CD8-positive, alpha-beta memory T cell (primary cell): ENCODE measurements at regions not wholly inside any gene's neighbourhood (a gene's known extent, or its start where the extent isn't known, plus 50 kb on each side); places are given as distances from the start of the nearest gene placed in this dataset.

Experiments
- CTCF ChIA-PET: fragments of 350-600 bp; sonication (Branson Sonifier 250); formaldehyde crosslinking; loops from one replicate; lab custom pipeline; 2021; ENCODE audit warnings: antibody characterized with exemption; lab: Charles Lee
- POLR2A ChIA-PET: fragments of 350-600 bp; sonication (Branson Sonifier 250); formaldehyde crosslinking; loops from one replicate; lab custom pipeline; 2021; ENCODE audit warnings: antibody characterized with exemption; lab: Charles Lee
- DNase-seq, 5 donors: peaks; one replicate each; pipeline versions ENCODE4 v3.0.0 to v3.0.0-alpha.2; 2020 to 2022; ENCODE audit warnings: mixed read lengths in 1 of 5
- H3K27ac ChIP-seq: one replicate; pipeline ENCODE4 v1.7.0; 2013; ENCODE audit warnings: low read depth, mild to moderate bottlenecking, low read length, moderate library complexity
- H3K27me3 ChIP-seq: 2 replicates; pipeline ENCODE4 v1.7.0; 2013; ENCODE audit warnings: low read length, mild to moderate bottlenecking; ENCODE audit not compliant: insufficient read depth, poor library complexity, severe bottlenecking
- H3K36me3 ChIP-seq: 2 replicates; pipeline ENCODE4 v1.7.0; 2013; ENCODE audit warnings: mild to moderate bottlenecking, low read length, moderate library complexity; ENCODE audit not compliant: insufficient read depth
- H3K4me1 ChIP-seq: 2 replicates; pipeline ENCODE4 v1.7.0; 2013; ENCODE audit warnings: mild to moderate bottlenecking, low read length, moderate library complexity; ENCODE audit not compliant: insufficient read depth
- H3K4me3 ChIP-seq: 2 replicates; pipeline ENCODE4 v1.7.0; 2013; ENCODE audit warnings: mild to moderate bottlenecking, low read length
- H3K9me3 ChIP-seq: 2 replicates; pipeline ENCODE4 v1.7.0; 2013; ENCODE audit warnings: mild to moderate bottlenecking, low read length
- H3K27ac Mint-ChIP-seq, 8 donors: one replicate each; pipeline ENCODE4 v1.8.0; 2020 to 2021; ENCODE audit warnings: mixed read lengths in 8 of 8, mild to moderate bottlenecking in 6 of 8, inconsistent platforms in 3 of 8, moderate library complexity in 3 of 8
- H3K27me3 Mint-ChIP-seq, 2 donors: one replicate each; pipeline ENCODE4 v1.8.0; 2020 to 2021; ENCODE audit warnings: mixed read lengths in 2 of 2, mild to moderate bottlenecking in 1 of 2, moderate library complexity in 1 of 2
- H3K36me3 Mint-ChIP-seq, 3 donors: one replicate each; pipeline ENCODE4 v1.8.0; 2020 to 2021; ENCODE audit warnings: mixed read lengths in 3 of 3, inconsistent platforms in 1 of 3, mild to moderate bottlenecking in 1 of 3
- H3K4me1 Mint-ChIP-seq, 3 donors: one replicate each; pipeline ENCODE4 v1.8.0; 2020 to 2021; ENCODE audit warnings: mixed read lengths in 3 of 3, inconsistent platforms in 1 of 3, mild to moderate bottlenecking in 1 of 3
- H3K4me3 Mint-ChIP-seq, 7 donors: one replicate each; pipeline ENCODE4 v1.8.0; 2020 to 2021; ENCODE audit warnings: mixed read lengths in 7 of 7, mild to moderate bottlenecking in 6 of 7, moderate library complexity in 4 of 7, inconsistent platforms in 2 of 7
- H3K9me3 Mint-ChIP-seq, 5 donors: one replicate each; pipeline ENCODE4 v1.8.0; 2020 to 2022; ENCODE audit warnings: mixed read lengths in 5 of 5, mild to moderate bottlenecking in 3 of 5, moderate library complexity in 2 of 5, inconsistent platforms in 1 of 5

GRCh38 chr13:25042151-25042865, 53.6 kb upstream of the PABPC3 start:
- CTCF ChIA-PET, result no interaction called here
- H3K36me3 Mint-ChIP-seq, result peaks cover 0 to 2% (median 0%) of the 10 kb centered on the region in 3 donors
- POLR2A ChIA-PET, result no interaction called here

GRCh38 chr13:25044071-25044470, 51.9 kb upstream of the PABPC3 start:
- Histone ChIP-seq H3K36me3 (no peaks in the 10 kb centered on the region), H3K27me3 (no peaks in the 10 kb centered on the region), H3K4me3 (no peak overlapping the region), H3K9me3 (no peaks in the 10 kb centered on the region), H3K27ac (no peak overlapping the region), H3K4me1 (no peaks in the 10 kb centered on the region)
- H3K9me3 Mint-ChIP-seq, result peaks cover 0 to 2% (median 0%) of the 10 kb centered on the region in 5 donors
- DNase-seq, result no peak
- no peak overlapping the region for H3K27ac Mint-ChIP-seq
- POLR2A ChIA-PET, result no interaction called here
- H3K4me3 Mint-ChIP-seq, result no peak overlapping the region
- H3K36me3 Mint-ChIP-seq, result no peaks in the 10 kb centered on the region
- peaks cover 3 to 8% (median 5%) of the 10 kb centered on the region in 3 donors for H3K4me1 Mint-ChIP-seq
- CTCF ChIA-PET, result no interaction called here
- peaks cover 63 to 84% of the 10 kb centered on the region in 2 donors for H3K27me3 Mint-ChIP-seq

More at GRCh38 chr13:25042151-25042865, 53.6 kb upstream of the PABPC3 start:
- Mint-ChIP-seq H3K4me1 (peaks cover 3 to 5% (median 4%) of the 10 kb centered on the region in 3 donors), H3K4me3 (no peak overlapping the region), H3K27ac (peak overlapping the region in 1 of 8 donors; percentile 6), H3K27me3 (peaks cover 50 to 77% of the 10 kb centered on the region in 2 donors), H3K9me3 (no peaks in the 10 kb centered on the region)
- Histone ChIP-seq H3K4me1 (no peaks in the 10 kb centered on the region), H3K9me3 (no peaks in the 10 kb centered on the region), H3K27ac (no peak overlapping the region), H3K36me3 (no peaks in the 10 kb centered on the region), H3K4me3 (no peak overlapping the region), H3K27me3 (no peaks in the 10 kb centered on the region)
- no peak for DNase-seq
